ENCODE measurements at regions not wholly inside any gene's neighbourhood (a gene's known extent, or its start where the extent isn't known, plus 50 kb on each side); places are given as distances from the start of the nearest gene placed in this dataset.

DNA sequence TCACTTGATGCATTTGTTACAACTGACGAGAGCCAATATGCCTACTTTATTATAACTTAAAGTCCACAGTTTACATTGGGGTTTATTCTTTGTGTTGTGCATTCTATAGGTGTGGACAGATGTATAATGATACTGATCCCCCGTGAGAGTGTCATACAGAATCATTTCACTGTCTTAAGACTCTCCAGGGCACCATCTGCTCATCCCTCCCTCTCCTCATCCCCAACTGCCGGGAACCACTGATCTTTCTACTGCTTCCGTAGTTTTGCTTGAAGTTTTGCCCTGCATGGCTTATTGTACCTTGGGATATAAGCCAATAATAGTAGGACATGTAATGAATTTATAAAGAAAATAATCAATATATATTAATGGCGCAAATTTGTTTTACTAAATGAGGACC lies 137.8 kb upstream of the MSX1 start:
- WGBS, 3 donors = 87 to 90% (median 89%) methylated on average over 5 of the region's 5 CpGs
- no peak for TF ChIP-seq CTCF (IDR thresholded peaks at IDR 0.05)
- no peak for TF ChIP-seq POLR2A (IDR thresholded peaks at IDR 0.05)
- TF ChIP-seq EP300 (IDR thresholded peaks at IDR 0.05) = no peak
- Histone ChIP-seq H3K9me3 (peaks cover 0 to 5% of the 10 kb centered on the region in 2 donors), H3K4me3 (no peak overlapping the region), H3K4me1 (ENCODE audit: insufficient read depth) (no peaks in the 10 kb centered on the region), H3K27me3 (no peaks in the 10 kb centered on the region), H3K27ac (no peak overlapping the region), H3K36me3 (no peaks in the 10 kb centered on the region)
- DNase-seq = no peak
- intact Hi-C loops (cut with DNase I) = no loop called here

DNA sequence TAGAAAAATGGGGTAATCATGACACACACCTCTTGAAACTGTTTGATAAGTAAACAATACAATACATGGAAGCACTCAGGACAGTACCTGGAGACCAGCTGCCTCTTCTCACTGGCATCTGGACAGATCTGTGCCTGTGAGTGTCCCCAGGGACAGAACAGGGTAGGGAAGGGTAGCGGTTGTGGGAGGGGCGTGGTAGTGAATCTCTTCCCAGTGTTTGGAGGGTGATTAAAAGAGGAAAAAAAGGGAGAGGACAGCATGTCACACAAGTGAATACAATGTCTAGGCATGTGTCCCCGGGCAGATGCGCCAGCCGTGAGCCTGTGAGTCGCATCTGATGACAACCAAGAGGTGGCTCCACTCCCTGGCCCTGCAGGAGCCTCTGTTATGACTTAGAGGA lies 138.8 kb upstream of the MSX1 start:
- no peak for TF ChIP-seq EP300 (IDR thresholded peaks at IDR 0.05)
- no peak for TF ChIP-seq POLR2A (IDR thresholded peaks at IDR 0.05)
- TF ChIP-seq CTCF (IDR thresholded peaks at IDR 0.05) = no peak
- intact Hi-C loops (cut with DNase I) = no loop called here
- Histone ChIP-seq H3K4me1 (ENCODE audit: insufficient read depth) (no peaks in the 10 kb centered on the region), H3K27ac (no peak overlapping the region), H3K27me3 (no peaks in the 10 kb centered on the region), H3K9me3 (peaks cover 0 to 3% of the 10 kb centered on the region in 2 donors), H3K36me3 (no peaks in the 10 kb centered on the region), H3K4me3 (no peak overlapping the region)
- WGBS, 3 donors = 78 to 94% (median 85%) methylated on average over 6 of the region's 6 CpGs
- no peak for DNase-seq

DNA sequence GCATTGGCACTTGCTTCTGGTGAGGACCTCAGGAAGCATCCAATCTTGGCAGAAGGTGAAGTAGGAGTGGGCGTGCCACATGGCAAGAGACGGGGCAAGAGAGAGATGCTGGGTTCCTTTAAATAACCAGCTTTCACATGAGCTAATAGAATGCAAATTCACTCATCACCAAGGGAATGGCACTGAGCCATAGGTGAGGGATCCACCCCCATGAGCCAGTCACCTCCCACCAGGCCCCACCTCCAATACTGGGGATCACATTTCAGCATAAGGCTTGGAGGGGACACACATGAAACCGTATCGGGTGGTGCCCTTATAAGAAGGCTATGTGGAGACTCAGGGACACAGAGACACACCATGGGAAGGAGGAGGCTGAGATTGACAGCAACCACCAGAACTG lies 140.0 kb upstream of the MSX1 start:
- intact Hi-C loops (cut with DNase I) = no loop called here
- no peaks in the 10 kb centered on the region for H3K9me3 ChIP-seq
- H3K27me3 ChIP-seq = no peaks in the 10 kb centered on the region
- H3K36me3 ChIP-seq = no peaks in the 10 kb centered on the region
- no peaks in the 10 kb centered on the region for H3K4me1 ChIP-seq (ENCODE audit: insufficient read depth)
- no peak overlapping the region for H3K4me3 ChIP-seq
- H3K27ac ChIP-seq = no peak overlapping the region
- 66 to 73% (median 66%) methylated on average over 4 of the region's 4 CpGs for WGBS, 3 donors
- TF ChIP-seq EP300 (IDR thresholded peaks at IDR 0.05) = no peak
- no peak for TF ChIP-seq CTCF (IDR thresholded peaks at IDR 0.05)
- TF ChIP-seq POLR2A (IDR thresholded peaks at IDR 0.05) = no peak
- no peak for DNase-seq

DNA sequence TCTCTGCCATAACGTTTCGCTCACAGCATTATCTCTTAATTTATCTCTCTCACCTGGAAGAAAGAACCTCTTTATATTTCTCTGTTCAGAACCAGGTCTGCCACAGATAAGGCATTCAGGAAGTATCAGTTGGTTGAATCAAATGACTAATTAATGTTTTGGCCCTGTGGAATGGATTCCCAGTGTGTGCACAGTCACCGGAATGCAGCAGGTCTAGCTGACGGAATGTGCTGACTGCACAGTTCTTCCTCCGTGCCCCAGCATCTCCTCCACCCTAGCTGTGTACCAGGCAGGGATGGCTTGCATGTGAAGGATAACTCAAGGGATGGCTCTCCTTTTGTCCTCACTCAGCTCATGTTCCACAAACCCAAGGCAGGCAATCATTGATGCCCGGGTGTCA lies 141.8 kb upstream of the MSX1 start:
- no peak for DNase-seq
- no peaks in the 10 kb centered on the region for H3K36me3 ChIP-seq
- no peak overlapping the region for H3K4me3 ChIP-seq
- intact Hi-C loops (cut with DNase I) = no loop called here
- no peaks in the 10 kb centered on the region for H3K27me3 ChIP-seq
- no peaks in the 10 kb centered on the region for H3K9me3 ChIP-seq
- no peak overlapping the region for H3K27ac ChIP-seq
- 73 to 86% (median 83%) methylated on average over 6 of the region's 6 CpGs for WGBS, 3 donors
- peaks cover 4% of the 10 kb centered on the region for H3K4me1 ChIP-seq (ENCODE audit: insufficient read depth)
- TF ChIP-seq EP300 (IDR thresholded peaks at IDR 0.05) (no peak), CTCF (IDR thresholded peaks at IDR 0.05) (no peak), POLR2A (IDR thresholded peaks at IDR 0.05) (no peak)

GRCh38 chr4:4714331-4714730 lies 145.1 kb upstream of the MSX1 start:
- Histone ChIP-seq H3K4me3 (no peak overlapping the region), H3K4me1 (ENCODE audit: insufficient read depth) (peaks cover 4% of the 10 kb centered on the region), H3K36me3 (no peaks in the 10 kb centered on the region), H3K9me3 (no peaks in the 10 kb centered on the region), H3K27ac (no peak overlapping the region), H3K27me3 (no peaks in the 10 kb centered on the region)
- intact Hi-C loops (cut with DNase I) = no loop called here
- 96 to 98% (median 97%) methylated on average over 2 of the region's 2 CpGs for WGBS, 3 donors
- DNase-seq = no peak
- TF ChIP-seq CTCF (IDR thresholded peaks at IDR 0.05) (no peak), POLR2A (IDR thresholded peaks at IDR 0.05) (no peak), EP300 (IDR thresholded peaks at IDR 0.05) (no peak)

All from ovary (tissue), 7 donors.